OCI-LY1 (cell line): ENCODE measurements at regions not wholly inside any gene's neighbourhood (a gene's known extent, or its start where the extent isn't known, plus 50 kb on each side); places are given as distances from the start of the nearest gene placed in this dataset.

ENCODE experiments used
- CTCF ChIP-seq: fragments of 200-600 bp; sonication (generic), shearing (Covaris generic); IDR thresholded peaks from 2 replicates; pipeline ENCODE4 v1.5.1; 2017; ENCODE audit warnings: mild to moderate bottlenecking, antibody characterized with exemption, low read length, moderate library complexity, mixed read lengths
- EZH2 ChIP-seq: fragments of 200-600 bp; sonication (generic), shearing (Covaris generic); IDR thresholded peaks from 2 replicates; pipeline ENCODE4 v1.8.0; 2017; ENCODE audit warnings: borderline replicate concordance, mixed run types, mild to moderate bottlenecking, antibody characterized with exemption, low read length, moderate library complexity, mixed read lengths

GRCh38 chr2:66343259-66343658 lies 91.7 kb upstream of the MEIS1 start:
- TF ChIP-seq CTCF = no peak
- no peak for TF ChIP-seq EZH2
